ENCODE measurements at regions not wholly inside any gene's neighbourhood (a gene's known extent, or its start where the extent isn't known, plus 50 kb on each side); places are given as distances from the start of the nearest gene placed in this dataset.
"Not testable (repeated sequence)": the region's sequence is repeated elsewhere in the genome, so short reads cannot be mapped to it uniquely, and the experiment has no call there.

GRCh38 chr5:45113726-45114125 is 305.0 kb downstream of the MRPS30 start:
- TF ChIP-seq POLR2A (IDR thresholded peaks at IDR 0.05): no peak
- no peak for TF ChIP-seq CTCF (IDR thresholded peaks at IDR 0.05 in 4 of 5, conservative IDR thresholded peaks at IDR 0.05 in 1 of 5)
- no peak overlapping the region for H3K27ac ChIP-seq
- ATAC-seq: no peak
- H3K36me3 ChIP-seq: no peaks in the 10 kb centered on the region
- H3K27me3 ChIP-seq: no peaks in the 10 kb centered on the region
- in situ Hi-C loops (cut with MboI; ENCODE audit: low sequenced_read_pairs in 4 of 4): no loop called here
- no peak overlapping the region for H3K4me3 ChIP-seq
- H3K4me1 ChIP-seq: no peaks in the 10 kb centered on the region
- intact Hi-C loops (cut with DNase I; ENCODE audit: low total_unique reads): no loop called here
- no peak for DNase-seq
- H3K9me3 ChIP-seq: no peaks in the 10 kb centered on the region

GRCh38 chr5:45132972-45133371 is 324.2 kb downstream of the MRPS30 start:
- in situ Hi-C loops (cut with MboI; ENCODE audit: low sequenced_read_pairs in 4 of 4): no loop called here
- no peak overlapping the region for H3K27ac ChIP-seq
- no peak for ATAC-seq

GRCh38 chr5:45162974-45163373 is 354.2 kb downstream of the MRPS30 start:
- Histone ChIP-seq H3K36me3 (no peaks in the 10 kb centered on the region), H3K9me3 (no peaks in the 10 kb centered on the region), H3K4me1 (no peaks in the 10 kb centered on the region), H3K27ac (no peak overlapping the region), H3K4me3 (no peak overlapping the region), H3K27me3 (no peaks in the 10 kb centered on the region)
- no peak for TF ChIP-seq CTCF (IDR thresholded peaks at IDR 0.05 in 4 of 5, conservative IDR thresholded peaks at IDR 0.05 in 1 of 5)
- TF ChIP-seq POLR2A (IDR thresholded peaks at IDR 0.05): no peak
- in situ Hi-C loops (cut with MboI; ENCODE audit: low sequenced_read_pairs in 4 of 4): no loop called here
- ATAC-seq (no peak), DNase-seq (no peak)
- intact Hi-C loops (cut with DNase I; ENCODE audit: low total_unique reads): no loop called here

More at GRCh38 chr5:45132972-45133371, 324.2 kb downstream of the MRPS30 start:
- Histone ChIP-seq H3K9me3 (no peaks in the 10 kb centered on the region), H3K4me3 (no peak overlapping the region), H3K36me3 (no peaks in the 10 kb centered on the region), H3K27me3 (no peaks in the 10 kb centered on the region), H3K4me1 (no peaks in the 10 kb centered on the region)
- TF ChIP-seq POLR2A (IDR thresholded peaks at IDR 0.05) (no peak), CTCF (IDR thresholded peaks at IDR 0.05 in 4 of 5, conservative IDR thresholded peaks at IDR 0.05 in 1 of 5) (no peak)
- intact Hi-C loops (cut with DNase I; ENCODE audit: low total_unique reads): no loop called here
- DNase-seq: no peak

- no peak for DNase-seq
- Histone ChIP-seq H3K9me3 (no peaks in the 10 kb centered on the region), H3K27ac (no peak overlapping the region), H3K27me3 (no peaks in the 10 kb centered on the region), H3K4me3 (no peak overlapping the region), H3K4me1 (no peaks in the 10 kb centered on the region), H3K36me3 (no peaks in the 10 kb centered on the region)
- intact Hi-C loops (cut with DNase I; ENCODE audit: low total_unique reads) (no loop called here), in situ Hi-C loops (cut with MboI; ENCODE audit: low sequenced_read_pairs in 4 of 4) (no loop called here)
- TF ChIP-seq CTCF (IDR thresholded peaks at IDR 0.05 in 4 of 5, conservative IDR thresholded peaks at IDR 0.05 in 1 of 5) (no peak), POLR2A (IDR thresholded peaks at IDR 0.05) (no peak)
- ATAC-seq: no peak
Observed at GRCh38 chr5:45171563-45171962, 362.8 kb downstream of the MRPS30 start.

GRCh38 chr5:45172634-45173033 is 363.9 kb downstream of the MRPS30 start:
- H3K4me1 ChIP-seq; intact Hi-C loops (cut with DNase I; ENCODE audit: low total_unique reads); H3K27me3 ChIP-seq; H3K9me3 ChIP-seq; H3K27ac ChIP-seq; H3K4me3 ChIP-seq; ATAC-seq; H3K36me3 ChIP-seq; DNase-seq; in situ Hi-C loops (cut with MboI; ENCODE audit: low sequenced_read_pairs in 4 of 4): not testable (repeated sequence)

Data from gastrocnemius medialis (tissue), 4 donors.